ENCODE measurements at regions not wholly inside any gene's neighbourhood (a gene's known extent, or its start where the extent isn't known, plus 50 kb on each side); places are given as distances from the start of the nearest gene placed in this dataset.

DNA sequence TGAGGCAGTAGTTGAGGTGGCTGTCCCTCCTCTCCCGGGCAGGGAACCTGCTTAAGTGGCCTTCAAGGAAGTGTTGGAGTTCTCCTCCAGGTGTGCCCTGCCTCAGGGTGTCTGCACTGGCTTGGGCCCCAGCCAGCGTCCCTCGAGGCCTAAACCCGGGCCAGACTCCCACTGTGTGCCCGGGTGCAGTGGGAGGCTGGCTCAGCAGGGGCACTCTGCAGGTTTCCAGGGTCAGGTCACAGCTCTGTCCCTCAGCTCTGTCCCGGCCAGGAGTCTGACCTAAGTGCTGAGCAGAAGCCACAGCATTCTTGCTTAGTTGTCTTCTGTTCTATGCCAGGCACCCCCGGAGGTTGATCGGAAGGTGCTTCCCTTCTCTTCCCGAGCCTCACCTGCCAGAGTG lies 69.0 kb upstream of the OTOS start:
- DNase-seq (ENCODE audit: low read depth), result no peak

GRCh38 chr2:240210198-240210965 lies 69.9 kb upstream of the OTOS start:
- no peak for DNase-seq (ENCODE audit: low read depth)

DNA sequence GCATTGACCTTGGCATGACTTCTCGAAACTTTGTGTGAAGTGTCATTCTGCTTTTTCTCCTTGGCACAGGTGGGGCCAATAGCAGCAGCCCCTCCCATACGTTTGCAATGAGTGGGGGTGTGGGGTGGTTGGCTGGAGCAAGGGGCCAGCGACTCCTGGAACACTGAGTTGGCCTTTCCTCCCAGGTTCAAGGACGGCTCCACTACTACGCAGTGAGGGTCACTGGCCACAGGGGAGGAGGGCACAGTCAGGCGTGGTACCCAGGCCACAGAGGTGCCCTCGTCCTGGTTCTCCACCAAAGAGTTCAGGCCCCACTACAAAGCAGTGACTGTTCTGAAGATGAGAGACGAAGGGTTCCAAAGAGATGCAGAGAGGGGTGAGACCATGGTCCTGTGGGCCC lies 70.6 kb upstream of the OTOS start:
- no peak for DNase-seq (ENCODE audit: low read depth)

DNA sequence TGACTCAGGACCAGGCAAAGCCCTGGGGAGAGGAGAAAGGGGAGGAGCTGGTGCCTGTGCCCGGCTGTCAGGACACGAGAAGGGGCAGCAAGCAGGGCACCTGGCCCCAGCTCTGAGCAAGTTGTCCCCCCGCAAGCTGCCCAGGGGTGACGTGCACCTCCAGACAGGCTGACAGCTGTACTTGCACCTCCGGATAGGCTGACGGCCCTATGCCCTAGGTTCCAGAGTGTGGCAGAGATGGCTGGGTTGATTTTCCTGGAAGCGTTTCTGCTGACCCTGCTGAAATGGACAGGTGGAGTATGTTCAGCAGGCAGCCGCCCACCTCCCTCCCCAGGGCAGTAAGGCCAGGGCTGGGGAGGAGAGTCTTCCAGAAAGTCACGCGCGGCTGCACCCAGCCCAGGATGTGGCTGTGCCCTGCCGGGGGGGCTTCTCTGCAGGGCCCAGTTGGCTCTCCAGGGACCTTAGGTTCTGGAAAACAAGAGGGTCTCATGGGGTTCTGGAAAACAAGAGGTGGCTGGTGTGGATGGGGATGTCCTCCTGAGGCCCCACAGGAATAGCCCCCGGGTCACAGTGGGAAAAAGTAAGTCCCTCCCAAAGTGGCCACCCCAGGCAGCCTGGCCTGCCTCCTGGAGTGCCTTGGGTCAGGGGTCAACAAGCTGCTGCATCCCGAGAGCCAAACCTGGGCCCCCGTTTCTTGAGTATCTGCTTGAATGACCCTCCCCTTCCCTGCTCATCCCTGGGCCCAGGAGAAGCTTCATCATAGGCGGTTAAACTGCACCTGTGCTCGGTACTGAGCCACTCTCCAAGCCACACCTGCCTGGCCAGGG lies 71.4 kb upstream of the OTOS start:
- DNase-seq (ENCODE audit: low read depth), result no peak

DNA sequence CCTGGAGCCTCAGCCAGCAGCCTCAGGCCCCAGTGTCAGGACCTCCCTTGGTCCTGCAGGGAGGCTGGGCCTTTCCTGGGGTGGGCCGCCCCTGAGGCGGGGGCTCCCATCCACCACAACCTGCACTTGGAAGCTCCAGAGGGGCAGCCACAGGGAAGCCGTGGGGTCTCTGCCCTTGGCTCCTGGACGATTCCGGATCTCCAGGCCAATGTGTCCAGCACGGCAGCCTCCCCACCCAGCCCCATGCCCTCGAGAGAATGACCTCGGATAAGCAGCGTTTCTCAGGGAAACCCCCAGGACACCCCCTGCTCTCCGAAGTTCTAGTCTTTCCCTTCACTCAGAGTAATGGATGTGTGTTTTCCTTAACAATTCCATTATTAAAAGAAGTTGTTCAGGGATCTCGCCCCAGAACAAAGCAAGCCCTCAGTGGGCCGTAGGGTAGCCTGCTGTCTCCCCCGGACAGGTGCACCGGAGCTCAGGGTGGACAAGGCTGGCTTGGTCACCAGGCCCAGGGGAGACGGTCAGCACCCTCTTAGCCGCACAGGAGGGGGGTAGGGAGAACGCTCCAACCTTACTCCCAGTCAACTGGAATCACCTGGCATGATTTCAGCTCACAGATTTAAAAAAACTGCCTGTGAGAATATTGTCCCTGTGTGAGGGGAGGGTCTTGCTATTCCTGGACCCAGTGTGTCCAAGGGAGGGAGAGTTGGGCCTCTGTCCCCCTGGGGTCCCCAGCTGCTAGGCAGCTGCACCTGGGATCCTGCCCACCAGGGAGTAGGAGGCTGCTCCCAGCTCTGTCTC lies 72.2 kb upstream of the OTOS start:
- no peak for DNase-seq (ENCODE audit: low read depth)

- no peak for DNase-seq (ENCODE audit: low read depth)
Observed at GRCh38 chr2:240213226-240213475, 72.7 kb upstream of the OTOS start.

DNA sequence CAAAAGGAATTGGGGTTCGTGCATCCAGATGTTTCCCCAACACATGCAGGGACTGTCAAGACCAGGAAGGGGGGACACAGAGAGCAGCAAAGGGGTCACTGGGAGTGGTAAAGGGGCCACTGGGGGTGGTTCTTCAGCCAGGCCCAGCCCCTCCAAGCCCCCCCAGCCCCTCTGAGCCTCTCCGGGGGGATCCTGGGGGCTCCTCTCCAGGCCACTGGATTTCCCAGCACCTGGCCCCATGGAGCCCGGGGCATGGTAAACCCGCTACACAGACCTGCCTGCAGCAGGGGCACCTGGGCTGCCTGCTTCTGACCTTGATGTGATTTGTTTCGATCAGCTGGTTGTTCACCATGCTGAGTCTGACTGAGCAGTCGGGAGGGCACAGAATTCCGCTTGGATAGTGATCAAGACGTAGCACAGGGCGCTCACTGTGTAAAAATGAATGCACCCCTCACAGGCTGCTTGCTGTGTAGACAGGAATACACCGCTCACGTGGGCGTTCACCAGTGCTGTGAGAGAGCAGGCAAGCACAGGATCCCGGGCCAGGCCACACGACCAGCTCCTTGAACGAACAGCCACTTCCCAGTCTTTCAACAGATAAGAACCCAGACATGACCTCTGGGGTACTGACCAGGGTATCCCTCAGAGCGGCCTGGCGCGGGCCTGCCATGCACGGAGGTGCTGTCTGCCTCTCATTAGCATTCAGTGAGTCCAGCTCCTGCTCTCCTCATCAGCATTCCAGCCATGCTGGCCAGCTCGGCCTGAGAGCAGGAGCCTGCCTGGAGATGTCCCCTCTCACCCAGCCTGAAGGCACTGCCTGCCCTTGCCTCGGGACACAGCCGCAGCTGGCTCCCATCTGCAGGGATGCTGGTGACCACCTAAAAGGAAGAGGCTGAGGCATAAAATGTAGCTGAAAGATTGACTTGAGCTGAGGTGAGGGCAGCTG lies 73.3 kb upstream of the OTOS start:
- DNase-seq (ENCODE audit: low read depth), result no peak

GRCh38 chr2:240214790-240215675 lies 74.6 kb upstream of the OTOS start:
- no peak for DNase-seq (ENCODE audit: low read depth)

DNA sequence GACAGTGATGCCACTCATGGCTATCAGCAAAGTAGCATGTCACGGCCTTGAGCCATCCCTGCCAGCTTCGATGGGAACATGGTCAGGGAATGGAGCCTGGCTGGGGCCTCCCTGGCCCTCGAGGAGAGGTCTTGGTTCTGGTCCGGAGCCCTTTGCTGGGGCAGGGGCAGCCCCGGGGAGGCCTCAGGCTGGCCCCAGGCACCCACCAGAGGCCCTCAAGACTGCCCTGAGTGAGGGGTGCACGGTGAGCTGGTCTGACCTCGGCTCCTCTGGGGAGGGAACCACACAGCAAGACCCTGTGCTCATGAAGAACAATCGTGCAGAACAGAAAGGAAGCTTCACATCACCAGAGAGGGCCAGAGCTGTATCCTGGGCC lies 75.2 kb upstream of the OTOS start:
- no peak for DNase-seq (ENCODE audit: low read depth)

GRCh38 chr2:240216167-240216566 lies 75.7 kb upstream of the OTOS start:
- DNase-seq (ENCODE audit: low read depth), result no peak

DNA sequence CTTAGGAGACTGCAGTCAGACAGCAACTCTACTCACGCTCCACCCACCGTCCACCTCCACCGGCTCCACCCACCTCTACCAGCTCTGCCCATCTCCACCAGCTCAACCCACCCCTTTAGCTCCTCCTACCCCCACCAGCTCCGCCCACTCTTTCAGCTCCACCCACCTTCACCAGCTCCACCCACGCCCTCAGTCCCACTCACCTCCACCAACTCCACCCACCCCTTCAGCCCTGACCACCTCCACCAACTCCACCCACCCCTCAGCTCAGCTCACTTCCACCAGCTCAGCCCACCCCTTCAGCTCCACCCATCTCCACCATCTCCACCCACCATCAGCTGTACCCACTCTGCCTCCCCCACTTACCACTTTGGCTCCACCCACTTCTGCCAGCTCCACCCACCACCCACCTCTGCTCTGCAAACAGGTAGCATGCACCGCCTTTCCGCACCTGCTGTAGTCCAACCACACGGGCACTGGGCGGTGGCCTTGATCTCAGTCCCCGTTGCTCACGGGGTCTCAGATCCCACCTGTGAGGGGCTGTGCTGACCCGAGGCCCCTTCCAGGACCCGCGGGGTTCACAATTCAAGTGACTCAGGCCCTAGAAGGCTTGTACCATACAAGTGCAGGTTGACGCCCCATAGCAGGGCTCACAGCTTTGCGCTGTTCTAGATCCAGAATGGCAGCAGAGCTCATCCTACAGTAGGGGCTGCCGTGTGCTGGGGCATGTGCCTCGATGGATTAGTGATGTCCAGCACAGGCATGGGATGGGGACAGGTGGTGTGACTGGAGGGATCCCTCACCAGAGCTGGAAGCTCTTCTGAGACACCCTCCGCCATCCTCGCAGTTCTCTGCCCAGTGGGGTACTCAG lies 77.2 kb upstream of the OTOS start:
- DNase-seq (ENCODE audit: low read depth), result no peak

DNA sequence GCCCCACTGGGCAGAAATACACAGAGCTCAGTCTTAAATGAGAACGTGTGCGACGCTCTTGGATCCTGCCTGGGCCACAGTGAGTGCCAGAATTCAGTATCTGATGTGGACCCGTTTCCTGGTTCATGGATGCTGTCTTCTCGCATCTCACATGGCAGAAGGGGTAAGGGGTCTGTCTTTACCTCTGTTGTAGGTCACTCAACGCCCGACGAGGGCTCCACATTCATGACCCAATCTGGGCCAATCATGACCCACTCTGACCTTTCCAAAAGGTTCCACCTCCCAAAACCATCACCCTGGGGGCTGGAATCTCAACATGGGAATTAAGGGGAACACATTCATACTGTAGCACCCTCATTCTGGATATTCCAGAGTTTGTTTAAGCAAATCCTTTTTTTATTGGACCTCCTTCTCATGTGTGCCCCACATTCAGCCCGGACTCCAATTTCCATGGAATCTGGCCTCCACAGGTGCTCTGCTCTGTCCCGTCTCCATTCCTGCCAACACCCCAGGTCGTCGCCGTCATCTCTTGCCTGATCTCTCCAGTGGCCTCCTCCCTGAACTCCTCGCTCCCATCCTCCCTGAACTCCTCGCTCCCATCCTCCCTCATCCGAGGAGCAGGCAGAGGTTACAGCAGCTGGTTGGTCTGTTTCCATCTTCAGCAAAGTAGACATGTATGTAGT lies 78.9 kb upstream of the OTOS start:
- DNase-seq (ENCODE audit: low read depth), result no peak

- DNase-seq (ENCODE audit: low read depth), result no peak
Observed at GRCh38 chr2:240220371-240220770, 79.9 kb upstream of the OTOS start.

- no peak for DNase-seq (ENCODE audit: low read depth)
Observed at GRCh38 chr2:240223631-240224030, 83.2 kb upstream of the OTOS start.

DNA sequence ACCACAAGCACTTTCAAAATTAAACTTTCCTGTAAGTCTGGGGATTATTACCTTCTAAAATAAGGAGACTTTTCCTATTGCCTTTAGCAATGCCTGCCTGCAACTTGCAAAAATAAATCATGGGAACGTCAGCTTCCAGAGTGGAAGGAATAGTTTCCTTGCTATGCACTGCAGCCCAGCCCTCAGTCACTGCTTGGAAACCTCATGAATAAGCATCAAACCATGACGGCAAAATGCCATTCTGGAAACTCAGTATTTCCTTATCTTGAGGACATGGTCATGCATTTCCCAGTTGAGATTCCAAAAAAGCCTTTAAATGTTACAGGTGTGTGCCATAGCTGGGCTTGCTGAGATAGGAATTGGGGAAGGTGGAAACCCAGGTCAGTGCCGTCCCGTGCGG lies 84.2 kb upstream of the OTOS start:
- DNase-seq (ENCODE audit: low read depth), result no peak

DNA sequence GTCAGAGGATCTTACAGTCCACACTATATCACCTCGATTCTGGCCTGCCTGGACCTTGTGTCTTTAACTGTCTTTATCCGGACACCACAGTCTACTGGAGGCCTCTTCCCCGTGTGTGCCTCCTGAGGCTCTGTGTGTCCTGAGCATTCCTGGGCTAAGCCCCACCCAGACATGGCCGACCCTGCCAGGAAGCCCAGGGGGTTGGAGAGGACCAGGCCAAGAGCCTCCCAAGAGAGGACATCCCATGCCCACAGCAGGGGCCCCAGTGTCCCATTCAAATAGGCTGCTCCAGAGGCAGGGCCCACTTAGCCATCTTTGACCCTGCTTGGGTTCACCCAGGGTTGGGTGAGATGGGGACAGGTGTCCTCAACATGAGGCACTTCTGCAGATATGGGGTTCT lies 84.7 kb upstream of the OTOS start:
- no peak for DNase-seq (ENCODE audit: low read depth)

GRCh38 chr2:240225660-240226475 lies 85.4 kb upstream of the OTOS start:
- DNase-seq (ENCODE audit: low read depth), result no peak
